ENCODE measurements at regions not wholly inside any gene's neighbourhood (a gene's known extent, or its start where the extent isn't known, plus 50 kb on each side); places are given as distances from the start of the nearest gene placed in this dataset.

DNA sequence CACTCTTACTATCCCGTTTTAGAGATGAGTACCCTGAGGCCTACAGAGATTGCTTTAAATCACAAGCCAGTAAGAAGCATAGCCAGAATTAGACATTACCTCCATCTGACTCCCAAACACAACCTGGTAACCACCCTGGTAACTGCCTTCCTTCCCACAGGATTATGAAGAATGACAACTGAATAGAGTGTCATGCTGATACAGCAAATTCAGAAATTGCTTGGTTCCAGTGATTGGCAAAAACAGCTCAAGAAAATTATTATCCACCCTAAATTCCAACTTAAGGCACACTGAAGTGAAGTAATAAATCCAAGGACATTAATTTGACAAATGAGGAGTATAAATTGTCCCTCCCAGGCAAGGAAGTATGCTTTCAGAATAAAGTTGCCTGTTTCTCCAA, 195.8 kb upstream of the RBMS1 start:
- TF ChIP-seq, protein P1, sequence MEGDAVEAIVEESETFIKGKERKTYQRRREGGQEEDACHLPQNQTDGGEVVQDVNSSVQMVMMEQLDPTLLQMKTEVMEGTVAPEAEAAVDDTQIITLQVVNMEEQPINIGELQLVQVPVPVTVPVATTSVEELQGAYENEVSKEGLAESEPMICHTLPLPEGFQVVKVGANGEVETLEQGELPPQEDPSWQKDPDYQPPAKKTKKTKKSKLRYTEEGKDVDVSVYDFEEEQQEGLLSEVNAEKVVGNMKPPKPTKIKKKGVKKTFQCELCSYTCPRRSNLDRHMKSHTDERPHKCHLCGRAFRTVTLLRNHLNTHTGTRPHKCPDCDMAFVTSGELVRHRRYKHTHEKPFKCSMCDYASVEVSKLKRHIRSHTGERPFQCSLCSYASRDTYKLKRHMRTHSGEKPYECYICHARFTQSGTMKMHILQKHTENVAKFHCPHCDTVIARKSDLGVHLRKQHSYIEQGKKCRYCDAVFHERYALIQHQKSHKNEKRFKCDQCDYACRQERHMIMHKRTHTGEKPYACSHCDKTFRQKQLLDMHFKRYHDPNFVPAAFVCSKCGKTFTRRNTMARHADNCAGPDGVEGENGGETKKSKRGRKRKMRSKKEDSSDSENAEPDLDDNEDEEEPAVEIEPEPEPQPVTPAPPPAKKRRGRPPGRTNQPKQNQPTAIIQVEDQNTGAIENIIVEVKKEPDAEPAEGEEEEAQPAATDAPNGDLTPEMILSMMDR (IDR thresholded peaks at IDR 0.05), result no peak

GRCh38 chr2:160694221-160694620, 200.6 kb upstream of the RBMS1 start:
- TF ChIP-seq, protein P1 (IDR thresholded peaks at IDR 0.05), result no peak

DNA sequence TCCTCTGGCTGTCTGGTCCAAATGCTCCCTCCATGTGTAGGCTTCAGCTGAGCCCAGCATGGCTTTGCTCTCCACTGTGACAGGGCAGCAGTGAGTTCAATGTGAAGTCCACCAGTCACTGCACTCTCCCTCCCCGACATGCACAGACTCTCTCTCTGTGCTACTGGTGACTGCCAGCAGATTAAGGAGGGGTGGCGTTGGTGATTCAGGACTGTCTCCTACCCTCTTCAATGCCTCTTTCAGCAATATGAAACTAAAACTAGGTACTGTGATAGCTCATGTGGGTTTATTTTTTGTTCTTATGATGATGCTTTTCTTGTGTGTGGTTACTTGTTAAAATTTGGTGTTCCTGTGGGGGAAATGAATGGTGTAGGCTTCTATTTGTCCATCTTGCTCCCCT, 201.0 kb upstream of the RBMS1 start:
- TF ChIP-seq, protein P1 (IDR thresholded peaks at IDR 0.05), result no peak

- TF ChIP-seq, protein P1 (IDR thresholded peaks at IDR 0.05), result no peak
These were observed 201.9 kb upstream of the RBMS1 start for GRCh38 chr2:160695402-160696086.

DNA sequence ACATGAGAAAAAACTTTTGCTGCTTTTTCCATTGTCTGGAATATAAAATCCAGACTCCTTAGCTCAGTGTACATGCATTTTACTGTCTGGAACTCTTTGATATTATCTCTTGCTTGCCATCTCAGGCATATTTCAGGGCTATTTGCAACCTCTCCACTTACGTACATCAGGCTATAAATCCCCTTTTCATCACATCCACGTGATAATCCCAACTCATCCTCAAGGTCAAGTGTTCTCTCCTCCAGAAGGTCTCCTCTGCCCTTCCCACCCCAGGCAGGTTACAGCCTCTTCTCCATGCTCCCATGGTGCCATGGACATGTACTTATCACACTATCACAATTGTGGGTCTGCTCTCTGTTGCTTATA, 202.5 kb upstream of the RBMS1 start:
- TF ChIP-seq, protein P1 (IDR thresholded peaks at IDR 0.05), result no peak

DNA sequence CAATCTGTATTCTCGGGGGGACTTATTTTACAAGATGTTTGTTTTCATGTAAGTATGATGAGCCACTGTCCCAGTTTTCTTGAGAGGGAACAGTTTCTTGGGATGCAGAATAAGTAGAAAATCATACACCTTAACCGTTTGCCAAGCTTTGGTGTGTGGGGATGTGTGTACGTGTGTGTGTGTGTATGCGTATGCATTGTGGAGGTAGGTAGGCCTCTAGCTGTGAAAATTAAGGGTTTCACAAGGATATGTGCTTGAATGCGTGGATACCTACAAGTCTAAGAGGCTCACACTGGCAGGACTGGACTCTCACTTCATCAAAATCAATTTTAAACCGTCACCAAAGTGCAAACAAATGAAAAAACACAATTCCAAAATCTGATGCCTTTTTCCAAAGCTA, 204.2 kb upstream of the RBMS1 start:
- TF ChIP-seq, protein P1 (IDR thresholded peaks at IDR 0.05), result no peak

- TF ChIP-seq, protein P1 (IDR thresholded peaks at IDR 0.05), result no peak
These were observed 206.6 kb upstream of the RBMS1 start for GRCh38 chr2:160700021-160700814.

Data from LNCAP (cell line).